Activated CD4-positive, alpha-beta memory T cell treated with anti-CD3 and anti-CD28 coated beads for 36 hours (primary cell): ENCODE measurements at regions not wholly inside any gene's neighbourhood (a gene's known extent, or its start where the extent isn't known, plus 50 kb on each side); places are given as distances from the start of the nearest gene placed in this dataset.
"Not testable (repeated sequence)": the region's sequence is repeated elsewhere in the genome, so short reads cannot be mapped to it uniquely, and the experiment has no call there.

Experiments used
- CTCF ChIA-PET: fragments of 350-600 bp; sonication (Branson Sonifier 250); formaldehyde crosslinking; loops from one replicate; lab custom pipeline; 2021; ENCODE audit warnings: antibody characterized with exemption, inconsistent platforms; lab: Charles Lee
- POLR2A ChIA-PET: fragments of 350-600 bp; sonication (Branson Sonifier 250); formaldehyde crosslinking; loops from one replicate; lab custom pipeline; 2021; ENCODE audit warnings: antibody characterized with exemption; lab: Charles Lee
- DNase-seq: peaks from one replicate; pipeline ENCODE4 v3.0.0-alpha.2; 2020
- H3K27ac Mint-ChIP-seq: one replicate; pipeline ENCODE4 v1.8.0; 2021; ENCODE audit warnings: mixed read lengths
- H3K27me3 Mint-ChIP-seq: one replicate; pipeline ENCODE4 v1.8.0; 2021; ENCODE audit warnings: mixed read lengths
- H3K36me3 Mint-ChIP-seq: one replicate; pipeline ENCODE4 v1.8.0; 2021; ENCODE audit warnings: mixed read lengths
- H3K4me1 Mint-ChIP-seq: one replicate; pipeline ENCODE4 v1.8.0; 2021; ENCODE audit warnings: low read depth, mixed read lengths
- H3K4me3 Mint-ChIP-seq: one replicate; pipeline ENCODE4 v1.8.0; 2021; ENCODE audit warnings: mild to moderate bottlenecking, mixed read lengths
- H3K9me3 Mint-ChIP-seq: one replicate; pipeline ENCODE4 v1.8.0; 2021; ENCODE audit warnings: mixed read lengths
- intact Hi-C: fragments of 100-400 bp; cut with micrococcal nuclease; formaldehyde crosslinking; loops from one replicate; pipeline ENCODE4 v1.15.1; 2023

- CTCF ChIA-PET, result interaction anchor here (1.3 kb wide), 1 partner anchor 22 kb away, joined by 4 read pairs; no protein-coding TSS in a partner anchor
- no peaks in the 10 kb centered on the region for H3K36me3 Mint-ChIP-seq
- H3K27me3 Mint-ChIP-seq, result peaks cover 2% of the 10 kb centered on the region
- DNase-seq, result no peak
- H3K27ac Mint-ChIP-seq, result no peak overlapping the region
- POLR2A ChIA-PET, result no interaction called here
- intact Hi-C loops, result no loop called here
- H3K4me1 Mint-ChIP-seq, result no peaks in the 10 kb centered on the region
- H3K9me3 Mint-ChIP-seq, result no peaks in the 10 kb centered on the region
- H3K4me3 Mint-ChIP-seq, result no peak overlapping the region
Observed at GRCh38 chr1:61028136-61028535, 54.2 kb upstream of the NFIA start.

GRCh38 chr1:61018068-61018467 is 64.3 kb upstream of the NFIA start:
- H3K9me3 Mint-ChIP-seq, intact Hi-C loops, H3K4me1 Mint-ChIP-seq, H3K4me3 Mint-ChIP-seq, POLR2A ChIA-PET, CTCF ChIA-PET, H3K27ac Mint-ChIP-seq, DNase-seq, H3K36me3 Mint-ChIP-seq: not testable (repeated sequence)
- H3K27me3 Mint-ChIP-seq, result peaks cover 25% of the 10 kb centered on the region

DNA sequence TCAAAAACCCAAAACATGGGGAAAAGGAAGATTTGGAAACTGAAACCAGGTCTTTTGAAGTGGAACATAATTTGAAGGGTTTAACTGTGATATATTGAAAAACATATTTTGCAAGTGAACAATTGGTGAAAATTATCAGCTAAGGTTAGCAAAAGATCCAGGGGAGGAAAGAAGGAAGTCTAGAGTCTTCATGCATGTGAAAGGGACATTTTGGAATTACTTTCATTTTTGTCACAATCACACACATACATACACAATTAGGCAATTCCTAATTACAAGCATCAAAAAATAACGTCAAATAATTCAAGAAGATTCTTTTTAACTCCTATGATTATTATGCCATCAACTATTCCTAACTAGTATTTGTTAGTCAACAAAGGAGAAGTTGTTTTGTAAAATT is 64.7 kb upstream of the NFIA start:
- DNase-seq, result no peak
- H3K4me3 Mint-ChIP-seq, result no peak overlapping the region
- intact Hi-C loops, result no loop called here
- POLR2A ChIA-PET, result no interaction called here
- peaks cover 3% of the 10 kb centered on the region for H3K4me1 Mint-ChIP-seq
- H3K27me3 Mint-ChIP-seq, result peaks cover 28% of the 10 kb centered on the region
- H3K27ac Mint-ChIP-seq, result no peak overlapping the region
- CTCF ChIA-PET, result no interaction called here
- no peaks in the 10 kb centered on the region for H3K9me3 Mint-ChIP-seq
- no peaks in the 10 kb centered on the region for H3K36me3 Mint-ChIP-seq

GRCh38 chr1:61013946-61014667 is 68.3 kb upstream of the NFIA start:
- DNase-seq, result no peak
- Mint-ChIP-seq H3K4me1 (peaks cover 3% of the 10 kb centered on the region), H3K36me3 (no peaks in the 10 kb centered on the region), H3K9me3 (no peaks in the 10 kb centered on the region), H3K4me3 (no peak overlapping the region), H3K27ac (no peak overlapping the region), H3K27me3 (peaks cover 35% of the 10 kb centered on the region)
- CTCF ChIA-PET, result no interaction called here
- POLR2A ChIA-PET, result no interaction called here
- intact Hi-C loops, result no loop called here

DNA sequence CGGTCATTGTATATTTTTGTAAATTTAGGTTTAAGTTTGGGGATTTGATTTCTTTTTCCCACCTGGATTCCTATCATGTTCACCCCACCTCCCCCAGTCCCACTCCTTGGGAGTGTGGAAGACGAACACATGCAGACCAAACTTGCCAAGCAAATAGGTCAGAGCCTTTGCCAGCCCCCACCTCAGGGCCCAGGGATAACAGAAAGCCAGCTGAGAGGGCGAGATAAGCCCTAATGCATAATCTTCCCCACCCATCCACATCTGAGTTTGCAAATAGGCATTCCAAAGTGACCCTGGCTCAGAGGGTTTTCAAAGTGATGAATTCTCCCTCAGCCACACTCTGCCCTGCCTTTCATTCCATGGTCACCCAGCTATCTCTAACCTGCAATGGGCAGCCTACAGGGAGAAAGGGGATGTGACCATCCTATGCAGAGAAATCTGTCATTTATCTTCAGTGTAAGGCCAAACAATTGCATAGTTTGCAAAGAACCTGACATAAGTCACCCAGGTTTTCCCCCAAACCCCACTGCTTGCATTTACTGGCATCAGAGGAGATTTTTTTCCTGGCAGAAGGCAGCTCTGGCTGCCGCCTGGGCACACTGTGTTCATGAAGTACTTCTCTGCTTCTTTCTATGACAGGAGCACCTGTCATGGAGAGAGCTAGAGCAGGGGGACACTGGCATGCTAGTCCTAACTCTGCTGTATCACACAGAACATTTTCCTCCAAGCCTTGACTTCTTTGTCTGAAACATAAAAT is 69.0 kb upstream of the NFIA start:
- no peaks in the 10 kb centered on the region for H3K36me3 Mint-ChIP-seq
- POLR2A ChIA-PET, result no interaction called here
- no peaks in the 10 kb centered on the region for H3K9me3 Mint-ChIP-seq
- no peak overlapping the region for H3K4me3 Mint-ChIP-seq
- CTCF ChIA-PET, result no interaction called here
- H3K27ac Mint-ChIP-seq, result no peak overlapping the region
- intact Hi-C loops, result no loop called here
- H3K27me3 Mint-ChIP-seq, result peaks cover 30% of the 10 kb centered on the region
- peaks cover 3% of the 10 kb centered on the region for H3K4me1 Mint-ChIP-seq
- DNase-seq, result no peak

- no peak for DNase-seq
- no peaks in the 10 kb centered on the region for H3K4me1 Mint-ChIP-seq
- ChIA-PET POLR2A (no interaction called here), CTCF (no interaction called here)
- H3K9me3 Mint-ChIP-seq, result no peaks in the 10 kb centered on the region
- H3K4me3 Mint-ChIP-seq, result no peak overlapping the region
- intact Hi-C loops, result no loop called here
- H3K36me3 Mint-ChIP-seq, result no peaks in the 10 kb centered on the region
- H3K27me3 Mint-ChIP-seq, result peaks cover 29% of the 10 kb centered on the region
- H3K27ac Mint-ChIP-seq, result no peak overlapping the region
Observed at GRCh38 chr1:61012341-61012761, 70.0 kb upstream of the NFIA start.

DNA sequence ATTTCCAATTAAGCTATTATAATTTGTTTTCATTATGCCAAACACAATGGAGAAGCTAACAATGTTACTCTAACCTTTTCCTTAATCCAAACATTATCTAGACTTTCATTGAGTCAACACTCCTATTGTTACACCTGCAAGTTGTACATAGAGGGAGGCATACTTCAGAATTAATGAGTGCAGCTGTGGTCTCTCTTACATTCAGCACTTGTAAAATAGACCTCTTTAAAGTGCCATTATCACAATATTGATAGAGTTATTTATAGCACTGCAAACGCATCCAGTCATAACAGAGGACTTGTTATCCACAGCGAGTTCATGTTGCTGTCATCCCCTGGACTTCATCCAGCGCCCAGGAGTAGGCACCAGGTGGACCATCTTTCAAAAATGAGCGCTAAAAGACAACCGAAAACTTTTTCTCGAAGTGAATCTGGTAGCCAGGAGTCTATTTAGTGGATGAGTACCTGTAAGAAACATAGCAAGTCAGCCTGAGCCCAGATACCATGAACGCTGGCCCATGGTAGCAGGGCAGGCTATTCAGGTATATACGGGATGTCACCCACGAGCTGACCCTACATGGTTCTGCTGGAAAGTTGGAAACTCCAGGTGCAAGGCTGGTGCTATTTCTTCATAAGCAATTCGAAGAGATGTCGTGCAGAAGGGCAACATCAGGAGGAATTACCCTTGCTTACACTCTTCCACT is 70.6 kb upstream of the NFIA start:
- H3K4me1 Mint-ChIP-seq, result no peaks in the 10 kb centered on the region
- ChIA-PET CTCF (interaction anchor here (0.6 kb wide), 1 partner anchor 14 kb away, joined by 3 read pairs; no protein-coding TSS in a partner anchor), POLR2A (no interaction called here)

DNA sequence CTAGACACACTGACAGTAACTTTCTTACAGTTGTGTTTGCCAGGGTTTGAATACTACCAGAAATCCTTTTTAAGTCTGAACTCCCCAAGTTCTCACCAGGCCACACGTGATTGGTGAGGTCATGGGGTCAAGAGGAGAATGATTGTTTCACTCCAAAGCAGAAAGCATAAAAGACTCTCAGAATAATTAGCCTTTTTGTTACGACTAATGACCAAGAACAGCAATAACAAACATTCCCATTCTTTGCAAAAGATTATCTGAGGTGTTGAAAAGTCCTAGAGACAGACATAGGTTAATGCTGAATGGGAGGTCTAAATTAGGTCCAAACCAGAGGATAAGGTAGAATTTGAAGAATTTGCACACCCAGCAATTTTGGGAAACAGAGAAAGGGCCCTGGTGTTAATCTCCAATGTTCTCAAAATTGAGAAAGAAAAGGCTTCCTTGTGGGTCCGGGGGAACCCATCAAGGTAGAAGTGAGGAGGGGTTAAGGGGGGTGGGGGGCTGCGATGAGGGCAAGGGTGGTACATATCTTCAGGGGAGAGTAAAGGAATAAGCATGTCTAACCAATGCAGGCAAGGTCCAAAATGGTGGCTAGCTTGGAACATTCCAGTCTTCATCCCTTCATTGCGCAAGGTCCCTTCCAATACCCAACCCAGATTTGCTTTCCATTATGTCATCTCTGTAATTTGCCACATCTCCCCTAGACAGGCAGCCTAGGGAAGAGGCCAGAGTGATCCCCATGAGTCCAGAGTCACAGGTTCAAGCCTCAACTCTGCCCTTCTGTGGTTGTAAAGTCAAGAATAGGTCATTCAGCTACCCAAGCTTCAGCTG is 74.6 kb upstream of the NFIA start:
- intact Hi-C loops, result no loop called here

More for the DNA sequence above, 70.6 kb upstream of the NFIA start:
- no peak for DNase-seq
- Mint-ChIP-seq H3K27ac (no peak overlapping the region), H3K27me3 (peaks cover 26% of the 10 kb centered on the region), H3K36me3 (no peaks in the 10 kb centered on the region), H3K4me3 (no peak overlapping the region), H3K9me3 (no peaks in the 10 kb centered on the region)
- intact Hi-C loops, result no loop called here

GRCh38 chr1:61005614-61006580 is 76.5 kb upstream of the NFIA start:
- Mint-ChIP-seq H3K27me3 (peaks cover 14% of the 10 kb centered on the region), H3K4me1 (no peaks in the 10 kb centered on the region), H3K4me3 (no peak overlapping the region), H3K36me3 (no peaks in the 10 kb centered on the region), H3K27ac (no peak overlapping the region), H3K9me3 (no peaks in the 10 kb centered on the region)
- ChIA-PET CTCF (interaction anchor here (1.0 kb wide), 1 partner anchor 37 kb away, joined by 3 read pairs; no protein-coding TSS in a partner anchor), POLR2A (no interaction called here)
- no peak for DNase-seq
- intact Hi-C loops, result no loop called here

More for the DNA sequence above, 74.6 kb upstream of the NFIA start:
- no peaks in the 10 kb centered on the region for H3K9me3 Mint-ChIP-seq
- ChIA-PET CTCF (no interaction called here), POLR2A (no interaction called here)
- no peak overlapping the region for H3K27ac Mint-ChIP-seq
- no peak overlapping the region for H3K4me3 Mint-ChIP-seq
- H3K4me1 Mint-ChIP-seq, result no peaks in the 10 kb centered on the region
- peaks cover 22% of the 10 kb centered on the region for H3K27me3 Mint-ChIP-seq
- H3K36me3 Mint-ChIP-seq, result no peaks in the 10 kb centered on the region
- no peak for DNase-seq

- Mint-ChIP-seq H3K27ac (no peak overlapping the region), H3K36me3 (no peaks in the 10 kb centered on the region), H3K4me1 (no peaks in the 10 kb centered on the region), H3K27me3 (peaks cover 10% of the 10 kb centered on the region), H3K4me3 (no peak overlapping the region), H3K9me3 (no peaks in the 10 kb centered on the region)
- POLR2A ChIA-PET, result no interaction called here
- CTCF ChIA-PET, result no interaction called here
- no peak for DNase-seq
- intact Hi-C loops, result no loop called here
Observed at GRCh38 chr1:61004262-61005003, 77.9 kb upstream of the NFIA start.
